Left lung (tissue), 4 donors: ENCODE measurements at regions not wholly inside any gene's neighbourhood (a gene's known extent, or its start where the extent isn't known, plus 50 kb on each side); places are given as distances from the start of the nearest gene placed in this dataset.

Experiments
- ATAC-seq: fragments of 200-7000 bp; cut with Tn5 transposase; one replicate; pipeline ENCODE4 v1.9.1; 2020; ENCODE audit warnings: moderate library complexity
- DNase-seq, 4 donors: peaks; one replicate each; pipeline ENCODE4 v3.0.0-alpha.2; 2013 to 2020
- H3K27ac ChIP-seq, 2 donors: fragments of 200-600 bp; sonication (generic) in 1 of 2; one replicate each; pipeline versions ENCODE4 v1.5.0 to v1.8.0; 2020 to 2021
- H3K27me3 ChIP-seq, 2 donors: fragments of 200-600 bp; sonication (generic) in 1 of 2; one replicate each; pipeline versions ENCODE4 v1.5.0 to v1.8.0; 2020 to 2021
- H3K36me3 ChIP-seq, 2 donors: fragments of 200-600 bp; sonication (generic) in 1 of 2; one replicate each; pipeline versions ENCODE4 v1.5.0 to v1.8.0; 2020 to 2021
- H3K4me1 ChIP-seq, 2 donors: fragments of 200-600 bp; one replicate each; pipeline ENCODE4 v1.8.0; 2021
- H3K4me3 ChIP-seq, 2 donors: fragments of 200-600 bp; sonication (generic) in 1 of 2; one replicate each; pipeline versions ENCODE4 v1.5.0 to v1.8.0; 2020 to 2021; ENCODE audit warnings: mild to moderate bottlenecking in 1 of 2
- H3K9me3 ChIP-seq, 2 donors: fragments of 200-600 bp; sonication (generic) in 1 of 2; one replicate each; pipeline versions ENCODE4 v1.5.0 to v1.8.0; 2020 to 2021
- intact Hi-C, 2 donors: fragments of 100-400 bp; cut with DNase I; formaldehyde crosslinking; loops; one replicate each; pipeline versions ENCODE4 v1.11.2 to v1.14.2; 2022
- TF ChIP-seq, protein P1 (sequence below), 2 donors: fragments of 200-600 bp; sonication (generic) in 1 of 2; IDR thresholded peaks; one replicate each; pipeline versions ENCODE4 v1.5.0 to v1.8.0; 2021; ENCODE audit warnings: antibody characterized with exemption in 2 of 2
- donor health status: DM: no; HTN: yes; CAD: no.
- donor health status: DM: no; HTN: no; CAD: no.

DNA sequence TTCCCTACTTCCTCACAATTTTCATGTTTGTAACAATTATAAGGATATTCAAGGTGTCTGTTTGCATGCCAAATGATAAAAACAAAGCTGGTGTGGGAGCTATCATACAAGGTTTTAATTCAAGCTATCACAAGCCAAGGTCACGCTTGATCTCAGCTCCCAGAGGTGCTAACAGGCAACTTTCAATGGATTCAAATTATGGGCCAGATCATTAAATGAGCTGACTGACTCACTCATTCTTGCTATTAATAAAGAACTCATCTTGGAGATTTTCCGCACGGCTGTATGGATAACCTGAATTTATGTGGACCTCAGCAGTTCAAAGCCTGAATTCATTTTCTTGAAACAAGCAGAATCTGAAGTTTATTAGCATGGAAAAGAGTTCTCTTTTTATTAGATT, 267.3 kb upstream of the CDH6 start:
- Histone ChIP-seq H3K4me1 (no peaks in the 10 kb centered on the region), H3K4me3 (no peak overlapping the region), H3K9me3 (no peaks in the 10 kb centered on the region), H3K36me3 (no peaks in the 10 kb centered on the region), H3K27me3 (no peaks in the 10 kb centered on the region), H3K27ac (no peak overlapping the region)
- TF ChIP-seq, protein P1, sequence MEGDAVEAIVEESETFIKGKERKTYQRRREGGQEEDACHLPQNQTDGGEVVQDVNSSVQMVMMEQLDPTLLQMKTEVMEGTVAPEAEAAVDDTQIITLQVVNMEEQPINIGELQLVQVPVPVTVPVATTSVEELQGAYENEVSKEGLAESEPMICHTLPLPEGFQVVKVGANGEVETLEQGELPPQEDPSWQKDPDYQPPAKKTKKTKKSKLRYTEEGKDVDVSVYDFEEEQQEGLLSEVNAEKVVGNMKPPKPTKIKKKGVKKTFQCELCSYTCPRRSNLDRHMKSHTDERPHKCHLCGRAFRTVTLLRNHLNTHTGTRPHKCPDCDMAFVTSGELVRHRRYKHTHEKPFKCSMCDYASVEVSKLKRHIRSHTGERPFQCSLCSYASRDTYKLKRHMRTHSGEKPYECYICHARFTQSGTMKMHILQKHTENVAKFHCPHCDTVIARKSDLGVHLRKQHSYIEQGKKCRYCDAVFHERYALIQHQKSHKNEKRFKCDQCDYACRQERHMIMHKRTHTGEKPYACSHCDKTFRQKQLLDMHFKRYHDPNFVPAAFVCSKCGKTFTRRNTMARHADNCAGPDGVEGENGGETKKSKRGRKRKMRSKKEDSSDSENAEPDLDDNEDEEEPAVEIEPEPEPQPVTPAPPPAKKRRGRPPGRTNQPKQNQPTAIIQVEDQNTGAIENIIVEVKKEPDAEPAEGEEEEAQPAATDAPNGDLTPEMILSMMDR (IDR thresholded peaks at IDR 0.05) = no peak
- ATAC-seq (no peak), DNase-seq (no peak)
- intact Hi-C loops = no loop called here

DNA sequence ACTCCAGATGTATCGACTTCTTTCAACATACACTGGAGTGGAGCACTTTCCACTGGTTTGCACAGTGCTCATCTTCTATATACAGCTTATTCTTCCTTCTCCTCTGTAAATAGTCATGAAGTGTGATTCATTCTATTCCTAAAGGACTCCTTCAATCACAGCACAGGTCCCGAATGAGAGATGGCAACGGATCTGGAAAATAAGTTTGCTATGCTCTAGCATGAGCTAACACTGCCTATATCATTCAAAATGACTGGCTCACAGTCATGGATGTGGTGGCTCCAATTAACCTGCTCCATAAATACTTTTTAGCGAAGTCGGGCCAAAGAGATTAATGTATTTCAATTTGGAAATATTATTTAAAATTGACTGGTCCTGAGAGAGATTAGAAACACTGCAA, 272.1 kb upstream of the CDH6 start:
- Histone ChIP-seq H3K36me3 (no peaks in the 10 kb centered on the region), H3K27ac (no peak overlapping the region), H3K4me1 (no peaks in the 10 kb centered on the region), H3K27me3 (no peaks in the 10 kb centered on the region), H3K4me3 (no peak overlapping the region), H3K9me3 (no peaks in the 10 kb centered on the region)
- TF ChIP-seq, protein P1 (IDR thresholded peaks at IDR 0.05) = no peak
- intact Hi-C loops = no loop called here
- DNase-seq (no peak), ATAC-seq (no peak)

DNA sequence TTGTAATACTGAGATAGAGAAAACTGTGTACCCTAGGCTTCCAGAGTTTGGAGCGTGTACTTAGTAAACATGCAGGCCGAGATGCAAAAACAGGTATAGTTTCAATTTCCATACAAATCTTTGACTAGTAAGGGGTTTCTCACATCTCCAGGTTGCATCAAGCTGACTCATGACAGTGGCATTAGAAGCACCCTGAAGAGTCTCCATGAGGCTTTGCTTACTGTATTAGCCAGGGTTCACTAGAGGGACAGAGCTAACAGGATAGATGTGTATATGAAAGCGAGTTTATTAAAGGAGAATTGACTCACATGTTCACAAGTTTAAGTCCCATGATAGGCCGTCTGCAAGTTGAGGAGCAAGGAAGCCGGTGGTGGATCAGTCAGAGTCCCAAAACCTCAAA, 275.3 kb upstream of the CDH6 start:
- Histone ChIP-seq H3K9me3 (no peaks in the 10 kb centered on the region), H3K36me3 (no peaks in the 10 kb centered on the region), H3K4me1 (no peaks in the 10 kb centered on the region), H3K27ac (no peak overlapping the region), H3K27me3 (no peaks in the 10 kb centered on the region), H3K4me3 (no peak overlapping the region)
- intact Hi-C loops = no loop called here
- TF ChIP-seq, protein P1 (IDR thresholded peaks at IDR 0.05) = no peak
- ATAC-seq (no peak), DNase-seq (no peak)

DNA sequence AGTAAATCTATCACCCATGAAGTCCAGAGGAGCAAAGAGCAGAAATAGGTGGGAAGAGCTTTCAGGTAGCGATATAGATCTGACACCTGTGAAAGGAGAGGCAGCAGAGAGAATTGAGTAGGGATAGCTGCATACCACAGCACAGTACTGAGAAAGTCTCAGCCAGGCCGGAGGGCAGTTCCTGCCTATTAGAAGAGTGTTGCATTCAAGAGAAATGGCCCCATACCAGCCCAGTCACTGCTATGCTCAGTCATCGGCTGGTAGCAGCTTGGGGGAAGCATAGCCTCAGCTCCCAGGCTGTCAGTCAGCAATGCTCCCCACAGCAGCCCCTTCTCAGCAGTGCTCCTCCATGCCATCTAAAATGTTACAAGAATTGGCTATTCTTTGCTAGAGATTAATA, 285.1 kb upstream of the CDH6 start:
- H3K9me3 ChIP-seq = no peaks in the 10 kb centered on the region
- no peaks in the 10 kb centered on the region for H3K27me3 ChIP-seq
- no peak overlapping the region for H3K4me3 ChIP-seq
- intact Hi-C loops = no loop called here
- ATAC-seq (no peak), DNase-seq (no peak)
- no peaks in the 10 kb centered on the region for H3K36me3 ChIP-seq
- H3K4me1 ChIP-seq = no peaks in the 10 kb centered on the region
- no peak overlapping the region for H3K27ac ChIP-seq
- TF ChIP-seq, protein P1 (IDR thresholded peaks at IDR 0.05) = no peak

DNA sequence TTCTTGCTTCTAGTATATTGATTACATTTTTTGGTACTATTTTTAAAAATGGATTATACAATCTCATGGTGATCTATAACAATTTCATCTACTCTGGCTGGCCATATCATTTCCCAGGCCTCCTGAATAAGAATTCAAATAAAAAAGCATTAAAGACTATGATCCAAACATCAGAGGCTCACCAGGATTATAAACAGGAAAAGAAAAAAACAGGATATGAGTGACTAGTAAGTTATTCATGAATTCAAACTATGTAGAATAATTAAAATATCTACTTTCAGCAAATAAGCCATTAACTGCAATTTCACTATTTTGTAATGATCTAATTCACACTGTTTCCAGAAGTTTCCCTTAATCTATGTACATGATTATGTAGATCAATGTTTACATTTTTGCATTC, 293.1 kb upstream of the CDH6 start:
- no peaks in the 10 kb centered on the region for H3K4me1 ChIP-seq
- no peak for DNase-seq
- TF ChIP-seq, protein P1 (IDR thresholded peaks at IDR 0.05) = no peak
- no peak overlapping the region for H3K4me3 ChIP-seq
- no peak overlapping the region for H3K27ac ChIP-seq
- intact Hi-C loops = no loop called here
- no peak for ATAC-seq
- no peaks in the 10 kb centered on the region for H3K36me3 ChIP-seq
- H3K9me3 ChIP-seq = no peaks in the 10 kb centered on the region
- H3K27me3 ChIP-seq = no peaks in the 10 kb centered on the region
